ENCODE measurements at regions not wholly inside any gene's neighbourhood (a gene's known extent, or its start where the extent isn't known, plus 50 kb on each side); places are given as distances from the start of the nearest gene placed in this dataset.

GRCh38 chr5:20276959-20277263 is 288.9 kb upstream of the CDH18 start:
- TF ChIP-seq CTCF (conservative IDR thresholded peaks at IDR 0.05; ENCODE audit: low read length), result no peak

GRCh38 chr5:20276061-20276958 is 288.3 kb upstream of the CDH18 start:
- DNase-seq (ENCODE audit: low read depth), result peak; percentile 29
- TF ChIP-seq CTCF (conservative IDR thresholded peaks at IDR 0.05; ENCODE audit: low read length), result no peak
- H3K4me3 ChIP-seq (ENCODE audit: low read length), result no peak overlapping the region

More at GRCh38 chr5:20276959-20277263, 288.9 kb upstream of the CDH18 start:
- no peak for DNase-seq (ENCODE audit: low read depth)
- no peak overlapping the region for H3K4me3 ChIP-seq (ENCODE audit: low read length)

GRCh38 chr5:20266066-20266465 is 278.1 kb upstream of the CDH18 start:
- no peak overlapping the region for H3K4me3 ChIP-seq (ENCODE audit: low read length)
- TF ChIP-seq CTCF (conservative IDR thresholded peaks at IDR 0.05; ENCODE audit: low read length), result no peak
- DNase-seq (ENCODE audit: low read depth), result no peak

GRCh38 chr5:20262896-20263295 is 274.9 kb upstream of the CDH18 start:
- no peak overlapping the region for H3K4me3 ChIP-seq (ENCODE audit: low read length)
- no peak for DNase-seq (ENCODE audit: low read depth)
- TF ChIP-seq CTCF (conservative IDR thresholded peaks at IDR 0.05; ENCODE audit: low read length), result no peak

GRCh38 chr5:20254748-20255147 is 266.7 kb upstream of the CDH18 start:
- no peak overlapping the region for H3K4me3 ChIP-seq (ENCODE audit: low read length)
- DNase-seq (ENCODE audit: low read depth), result no peak
- TF ChIP-seq CTCF (conservative IDR thresholded peaks at IDR 0.05; ENCODE audit: low read length), result no peak

- TF ChIP-seq CTCF (conservative IDR thresholded peaks at IDR 0.05; ENCODE audit: low read length), result no peak
- no peak overlapping the region for H3K4me3 ChIP-seq (ENCODE audit: low read length)
- DNase-seq (ENCODE audit: low read depth), result no peak
Observed at GRCh38 chr5:20248118-20248517, 260.1 kb upstream of the CDH18 start.

- TF ChIP-seq CTCF (conservative IDR thresholded peaks at IDR 0.05; ENCODE audit: low read length), result no peak
- no peak for DNase-seq (ENCODE audit: low read depth)
- H3K4me3 ChIP-seq (ENCODE audit: low read length), result no peak overlapping the region
Observed at GRCh38 chr5:20245432-20245974, 257.5 kb upstream of the CDH18 start.

All from AG10803 (cell line).